SKM-1 (cell line): ENCODE measurements at regions not wholly inside any gene's neighbourhood (a gene's known extent, or its start where the extent isn't known, plus 50 kb on each side); places are given as distances from the start of the nearest gene placed in this dataset.
"Not testable (repeated sequence)": the region's sequence is repeated elsewhere in the genome, so short reads cannot be mapped to it uniquely, and the experiment has no call there.

Experiments
- DNase-seq: peaks from one replicate; lab custom pipeline; 2025; ENCODE audit not compliant: unreplicated experiment; lab: John Stamatoyannopoulos, UW

GRCh38 chr6:6412221-6412620, 91.8 kb upstream of the F13A1 start:
- DNase-seq, result no peak

DNA sequence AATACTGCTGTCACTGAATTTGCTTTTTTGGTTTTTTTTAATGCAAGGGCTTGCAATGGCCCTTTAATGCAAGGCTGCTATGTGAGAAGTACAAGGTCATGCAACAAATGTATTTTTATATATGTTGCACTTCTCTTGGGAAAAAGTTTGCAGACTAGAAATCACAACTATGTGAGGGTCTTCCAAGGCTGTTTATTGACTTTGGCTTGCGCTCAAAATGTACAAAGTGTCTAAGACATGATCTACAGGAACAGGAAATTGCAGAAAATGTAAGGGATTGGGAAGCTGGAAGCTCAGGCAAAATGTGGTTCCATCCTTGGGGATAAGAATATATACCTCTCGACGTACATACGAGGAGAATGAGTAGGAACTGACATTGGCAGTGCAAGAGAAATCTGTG, 92.2 kb upstream of the F13A1 start:
- no peak for DNase-seq

DNA sequence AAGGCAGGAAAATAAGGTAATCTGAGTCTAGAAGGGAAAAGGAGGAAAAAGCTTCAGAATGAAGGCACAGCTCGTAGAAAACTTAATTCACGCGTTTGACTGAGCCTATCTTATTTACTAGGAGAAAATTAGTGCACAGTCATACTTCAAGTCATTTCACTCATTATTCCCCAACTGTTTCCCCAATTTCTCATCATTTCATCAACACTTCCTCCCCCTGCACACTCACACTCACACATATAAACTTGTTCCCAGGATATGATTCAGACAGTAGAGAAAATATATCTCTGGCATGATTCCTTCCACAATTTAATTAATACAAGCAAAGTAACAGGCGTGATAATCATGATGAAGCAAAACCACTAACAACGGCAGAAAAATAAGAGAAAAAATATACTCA, 94.5 kb upstream of the F13A1 start:
- no peak for DNase-seq

DNA sequence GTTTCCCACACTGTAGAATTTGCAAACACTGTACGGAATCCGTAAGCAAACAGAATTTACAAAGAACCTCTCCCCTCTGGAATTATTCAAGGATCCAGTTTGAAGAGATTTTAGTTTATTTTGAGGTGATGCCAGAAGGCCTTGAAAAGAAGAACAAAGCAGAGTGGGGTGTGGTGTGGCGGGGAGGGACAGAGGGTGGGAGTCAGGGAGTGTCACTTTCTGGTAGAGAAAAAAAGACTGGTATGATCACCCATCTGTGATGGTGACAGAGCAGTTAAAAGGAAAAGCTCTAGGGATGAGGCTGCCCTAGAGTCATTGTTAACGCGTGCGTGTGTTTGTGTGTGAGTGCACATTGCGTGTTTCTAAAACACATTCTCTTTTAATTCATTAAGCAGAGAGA, 97.0 kb upstream of the F13A1 start:
- no peak for DNase-seq

GRCh38 chr6:6418421-6418820, 98.0 kb upstream of the F13A1 start:
- no peak for DNase-seq

DNA sequence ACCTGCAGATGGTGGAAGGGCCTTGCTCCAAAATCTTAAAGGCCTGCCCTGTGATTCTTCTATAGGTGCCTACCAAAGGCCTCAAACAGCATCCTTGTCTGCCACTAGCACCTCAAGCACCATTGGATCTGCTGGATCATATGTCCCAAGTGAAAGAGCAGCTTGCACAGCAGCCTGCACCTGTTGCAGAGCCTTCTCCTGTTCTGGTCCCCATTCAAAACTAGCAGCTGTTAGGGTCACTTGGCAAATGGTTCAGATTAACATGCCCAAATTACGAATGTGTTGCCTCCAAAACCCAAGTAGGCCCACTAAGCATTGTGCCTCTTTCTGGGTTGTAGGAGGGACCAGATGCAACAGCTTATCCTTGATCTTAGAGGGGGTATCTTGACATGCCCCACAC, 99.6 kb upstream of the F13A1 start:
- no peak for DNase-seq

- no peak for DNase-seq
These were observed 113.7 kb upstream of the F13A1 start for GRCh38 chr6:6434151-6434550.

- DNase-seq, result no peak
These were observed 114.3 kb upstream of the F13A1 start for GRCh38 chr6:6434723-6435122.

- no peak for DNase-seq
These were observed 115.9 kb upstream of the F13A1 start for GRCh38 chr6:6436366-6436765.

DNA sequence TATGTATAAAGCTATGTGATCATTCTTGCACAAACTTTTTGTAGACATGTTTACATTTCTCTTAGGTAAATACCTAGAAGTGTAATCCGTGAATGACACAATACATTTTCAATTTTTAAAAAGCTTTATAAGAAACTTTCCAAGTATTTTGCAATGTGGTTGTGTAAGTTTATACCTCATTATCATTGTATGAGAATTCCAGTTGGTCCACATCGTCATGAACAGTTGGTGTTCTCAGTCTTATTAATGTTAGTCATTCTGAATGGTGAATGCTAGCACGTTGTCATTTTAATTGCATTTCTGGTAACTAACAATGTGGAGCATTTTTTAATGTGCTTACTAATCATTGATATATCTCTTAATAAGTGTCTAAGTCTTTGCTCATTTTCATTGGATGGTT, 116.5 kb upstream of the F13A1 start:
- no peak for DNase-seq

DNA sequence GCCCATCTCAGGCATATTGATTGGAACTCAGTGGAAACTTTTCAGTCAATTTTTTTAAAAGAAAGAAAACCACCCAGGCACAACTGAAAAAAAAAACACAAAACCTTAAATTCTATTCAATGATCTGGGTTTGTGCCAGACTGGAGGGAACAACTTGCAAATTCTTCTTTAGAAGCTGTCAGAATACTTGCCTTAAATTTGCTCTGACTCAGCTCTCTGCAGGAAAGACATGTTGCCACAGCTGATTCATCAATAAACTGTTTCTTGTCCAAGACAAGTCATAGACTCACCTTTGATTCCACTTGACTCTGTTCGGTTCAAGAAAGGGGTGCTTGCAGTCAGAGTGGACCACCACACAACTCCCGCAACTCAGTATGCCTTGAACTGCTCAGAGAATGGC, 117.8 kb upstream of the F13A1 start:
- DNase-seq, result no peak

DNA sequence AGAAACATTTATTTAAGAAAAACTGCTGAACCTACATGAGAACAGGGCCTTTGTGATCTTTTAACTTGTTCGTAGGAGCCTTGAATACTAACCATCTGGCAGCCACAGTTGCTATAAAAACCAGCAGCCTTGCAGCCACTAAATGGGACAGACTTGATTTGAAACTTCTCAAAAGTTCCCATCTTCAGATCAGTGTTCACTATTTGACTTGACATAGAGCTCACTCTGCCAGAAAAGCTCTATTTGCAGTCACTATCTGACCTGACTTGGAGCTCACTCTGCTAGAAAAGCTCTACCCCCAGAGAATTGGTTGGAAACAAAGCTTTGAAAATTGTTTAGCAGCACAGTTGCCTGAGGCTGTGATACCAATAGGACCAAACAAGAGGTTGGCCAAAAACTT, 119.3 kb upstream of the F13A1 start:
- no peak for DNase-seq

- no peak for DNase-seq
These were observed 131.5 kb upstream of the F13A1 start for GRCh38 chr6:6452002-6452401.

DNA sequence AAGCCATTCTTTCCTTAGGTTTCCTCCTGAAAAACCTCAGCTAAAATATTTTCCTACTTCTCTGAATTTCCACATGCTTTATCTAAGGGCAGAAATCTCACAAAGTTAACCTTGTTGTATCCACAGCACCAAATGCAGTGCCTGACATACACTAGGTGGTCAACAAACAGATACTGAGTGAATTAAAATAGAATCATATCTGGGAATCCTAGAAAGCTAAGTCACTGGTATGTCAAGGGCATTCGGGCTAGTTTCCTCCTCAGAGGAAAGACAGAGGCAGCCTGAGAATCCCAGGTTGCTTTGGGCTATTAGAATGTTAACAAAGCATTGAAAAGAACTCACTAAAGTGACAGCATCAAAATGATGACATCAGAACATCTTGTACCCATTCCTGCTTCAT, 132.7 kb upstream of the F13A1 start:
- no peak for DNase-seq

GRCh38 chr6:6455272-6455671, 133.2 kb upstream of the LY86 start:
- no peak for DNase-seq

GRCh38 chr6:6458172-6458571, 130.3 kb upstream of the LY86 start:
- no peak for DNase-seq

DNA sequence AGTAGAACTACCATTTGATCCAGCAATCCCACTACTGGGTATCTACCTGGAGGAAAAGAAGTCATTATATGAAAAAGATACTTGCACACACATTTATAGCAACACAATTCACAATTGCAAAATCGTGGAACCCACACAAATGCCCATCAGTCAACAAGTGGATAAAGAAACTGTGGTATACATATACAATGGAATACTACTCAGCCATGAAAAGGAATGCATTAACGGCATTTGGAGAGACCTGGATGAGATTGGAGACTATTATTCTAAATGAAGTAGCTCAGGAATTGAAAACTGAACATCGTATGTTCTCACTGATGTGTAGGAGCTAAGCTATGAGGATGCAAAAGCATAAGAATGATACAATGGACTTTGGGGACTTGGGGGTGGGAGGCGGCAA, 128.6 kb upstream of the LY86 start:
- DNase-seq, result not testable (repeated sequence)

- no peak for DNase-seq
These were observed 128.1 kb upstream of the LY86 start for GRCh38 chr6:6460416-6460815.

DNA sequence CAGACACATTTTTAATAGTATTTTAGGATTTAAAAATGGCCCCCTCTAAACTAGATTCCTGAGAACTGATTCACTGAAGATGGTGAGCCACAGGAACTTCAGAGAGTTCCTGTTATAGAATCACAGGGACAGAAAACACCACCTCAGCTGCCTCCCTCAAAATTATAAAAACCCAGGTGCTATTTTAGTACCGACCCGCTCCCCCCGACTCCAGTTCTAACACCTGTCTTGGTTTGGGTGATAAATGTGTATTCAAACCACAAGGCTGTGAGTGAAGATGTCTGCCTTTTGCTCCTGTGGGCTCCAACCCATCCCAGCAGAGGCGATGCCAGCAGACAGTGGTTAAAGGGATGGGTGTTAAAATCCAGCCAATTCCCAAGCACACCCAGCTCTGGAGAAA, 127.4 kb upstream of the LY86 start:
- no peak for DNase-seq

DNA sequence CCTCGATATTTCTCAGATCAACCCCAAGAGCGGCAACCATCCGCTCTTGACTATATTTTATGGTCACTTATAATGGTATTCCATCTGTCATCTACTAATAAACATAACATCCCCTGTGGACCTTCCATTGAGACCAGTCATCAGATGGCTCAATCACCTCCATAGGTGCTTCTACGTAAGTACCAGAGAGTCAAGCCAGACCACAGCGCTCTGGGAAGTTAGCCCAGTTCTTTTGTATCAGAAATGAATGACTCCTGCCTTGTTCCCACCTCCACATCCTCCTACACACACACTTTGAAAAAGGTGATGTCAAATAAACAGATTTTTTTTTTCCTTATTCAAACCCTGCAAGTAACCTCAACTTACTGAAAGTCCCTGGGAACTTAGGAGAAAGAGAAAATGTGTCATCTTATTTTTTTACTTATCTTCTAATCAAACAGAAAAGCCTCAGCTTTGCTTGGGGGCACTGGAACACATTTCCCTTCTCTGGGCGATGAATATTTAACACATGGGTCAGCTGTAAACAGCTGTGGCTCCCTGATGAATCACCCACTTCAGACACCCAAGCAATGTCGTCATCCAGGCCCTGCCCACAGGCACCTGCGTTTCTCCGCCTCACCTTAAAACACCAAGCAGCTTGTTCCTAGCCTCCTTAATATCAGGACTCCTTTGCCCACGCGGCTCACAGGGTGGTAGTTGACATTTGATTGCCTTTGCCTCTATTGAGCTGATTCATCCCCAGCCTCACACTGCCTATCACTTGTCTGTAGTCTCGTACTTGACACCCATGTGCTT, 121.4 kb upstream of the LY86 start:
- DNase-seq, result no peak

DNA sequence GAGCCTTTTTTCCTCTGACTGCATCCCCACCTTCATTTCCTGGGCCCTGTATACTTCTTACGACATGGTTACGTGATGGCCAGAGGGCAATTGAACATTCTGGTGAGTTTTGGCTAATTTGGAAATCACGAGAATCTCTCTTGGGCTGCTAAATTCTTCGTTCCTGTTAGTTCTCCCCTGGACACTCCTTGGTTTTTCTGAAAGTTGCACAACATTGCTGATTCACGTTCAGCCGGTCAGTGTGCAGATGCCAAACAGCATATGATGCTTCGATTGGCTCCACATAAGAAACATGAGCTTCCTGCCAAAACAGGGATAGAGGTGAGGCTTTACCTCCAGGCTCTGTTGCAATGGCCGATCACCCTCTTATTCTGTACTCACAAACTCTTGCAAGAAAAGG, 119.4 kb upstream of the LY86 start:
- DNase-seq, result no peak

DNA sequence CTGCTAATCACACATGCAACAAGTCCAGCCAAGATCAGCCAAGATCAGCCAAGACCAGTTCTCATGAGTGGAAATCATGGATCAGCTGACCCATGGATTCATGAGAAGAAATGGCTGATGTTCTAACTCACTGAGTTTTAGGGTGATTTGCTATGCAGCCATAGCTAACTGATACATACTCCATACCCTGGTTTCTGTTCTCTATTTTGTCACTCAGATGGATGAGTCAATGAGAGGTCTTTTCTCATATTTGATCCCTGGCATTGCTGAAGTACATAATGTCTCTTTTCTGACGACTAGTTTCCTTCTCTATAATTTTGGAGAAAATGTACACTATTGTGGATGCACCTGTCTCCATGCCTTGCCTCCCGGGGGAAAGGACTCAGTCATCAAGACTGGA, 118.4 kb upstream of the LY86 start:
- no peak for DNase-seq

DNA sequence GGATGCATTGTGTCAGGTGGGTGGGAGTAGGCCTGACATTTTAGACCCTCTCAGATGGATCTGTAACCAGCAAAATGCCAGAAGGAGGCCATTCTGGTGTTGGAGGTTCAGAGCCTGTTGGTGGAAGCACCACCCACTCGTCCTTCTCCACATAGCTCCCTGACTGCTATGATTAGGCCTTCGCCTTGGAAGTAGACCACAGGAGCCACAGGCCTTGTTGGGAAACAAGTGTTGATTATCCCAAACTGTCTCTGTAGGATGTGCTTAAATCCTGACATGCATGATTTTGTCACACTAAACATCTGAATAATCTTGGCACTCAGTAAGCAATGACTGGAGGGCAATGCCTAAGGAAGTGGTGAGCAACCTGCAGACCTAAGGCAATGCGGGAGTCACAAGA, 117.2 kb upstream of the LY86 start:
- no peak for DNase-seq
